Neural cell (in vitro differentiated cells): ENCODE measurements at regions not wholly inside any gene's neighbourhood (a gene's known extent, or its start where the extent isn't known, plus 50 kb on each side); places are given as distances from the start of the nearest gene placed in this dataset.

Source experiments
- H2AFZ ChIP-seq: fragments of 200-600, 300-800 bp; sonication (generic), shearing (Covaris generic); 2 replicates; pipeline ENCODE4 v1.6.0; 2014; ENCODE audit warnings: low read depth, mild to moderate bottlenecking, antibody characterized with exemption, low read length, moderate library complexity
- H3F3A ChIP-seq: fragments of 200-600 bp; shearing (Covaris generic); 2 replicates; pipeline ENCODE4 v1.6.1; 2016; ENCODE audit warnings: mild to moderate bottlenecking, moderate library complexity, mixed read lengths, antibody characterized with exemption, low read length; ENCODE audit not compliant: insufficient read depth, poor library complexity, severe bottlenecking
- H3K27ac ChIP-seq: fragments of 200-600, 300-800 bp; sonication (generic), shearing (Covaris generic); 2 replicates; pipeline ENCODE4 v1.5.1; 2014; ENCODE audit warnings: mild to moderate bottlenecking, low read length, moderate library complexity
- H3K27me3 ChIP-seq: fragments of 300-800, 200-600 bp; sonication (generic), shearing (Covaris generic); 2 replicates; pipeline ENCODE4 v1.6.0; 2014; ENCODE audit warnings: mild to moderate bottlenecking, low read depth, low read length, moderate library complexity; ENCODE audit not compliant: insufficient read depth
- H3K36me3 ChIP-seq: fragments of 300-800, 200-600 bp; sonication (generic), shearing (Covaris generic); 2 replicates; pipeline ENCODE4 v1.5.1; 2014; ENCODE audit warnings: mild to moderate bottlenecking, antibody characterized with exemption, low read length, moderate library complexity; ENCODE audit not compliant: insufficient read depth
- H3K4me2 ChIP-seq: fragments of 300-800, 200-600 bp; sonication (generic), shearing (Covaris generic); 2 replicates; pipeline ENCODE4 v1.6.0; 2014; ENCODE audit warnings: mild to moderate bottlenecking, low read length
- H3K4me3 ChIP-seq: fragments of 300-800, 200-600 bp; sonication (generic), shearing (Covaris generic); 2 replicates; pipeline ENCODE4 v1.5.1; 2014; ENCODE audit warnings: mild to moderate bottlenecking, low read length, moderate library complexity
- H3K79me2 ChIP-seq: fragments of 200-600 bp; shearing (Covaris generic); replicated peaks from 2 replicates; pipeline ENCODE4 v1.6.0; 2014; ENCODE audit warnings: mild to moderate bottlenecking, low read length, moderate library complexity; ENCODE audit not compliant: insufficient read depth
- H3K9ac ChIP-seq: fragments of 300-800, 200-600 bp; sonication (generic), shearing (Covaris generic); 2 replicates; pipeline ENCODE4 v1.6.1; 2016; ENCODE audit warnings: mild to moderate bottlenecking, low read length, mixed read lengths
- H3K9me2 ChIP-seq: fragments of 200-600 bp; shearing (Covaris generic); 2 replicates; pipeline ENCODE4 v1.6.1; 2016; ENCODE audit warnings: mild to moderate bottlenecking, low read length, mixed read lengths; ENCODE audit not compliant: insufficient read depth
- H3K9me3 ChIP-seq: fragments of 200-600, 300-800 bp; sonication (generic), shearing (Covaris generic); 2 replicates; pipeline ENCODE4 v1.6.1; 2016; ENCODE audit warnings: mild to moderate bottlenecking, mixed run types, low read length, moderate library complexity, mixed read lengths
- H4K20me1 ChIP-seq: fragments of 200-600 bp; shearing (Covaris generic); 2 replicates; pipeline ENCODE4 v1.6.1; 2016; ENCODE audit warnings: mild to moderate bottlenecking, mixed run types; ENCODE audit not compliant: insufficient read depth
- CTCF ChIP-seq: fragments of 450-650 bp; IDR thresholded peaks from 2 replicates; pipeline ENCODE4 v1.5.1; 2014; ENCODE audit warnings: antibody characterized with exemption, mild to moderate bottlenecking, moderate library complexity; ENCODE audit not compliant: poor library complexity, severe bottlenecking
- EP300 ChIP-seq: fragments of 450-650 bp; conservative IDR thresholded peaks from 2 replicates; pipeline ENCODE4 v1.6.1; 2014; ENCODE audit warnings: antibody characterized with exemption, mild to moderate bottlenecking, moderate library complexity; ENCODE audit not compliant: poor library complexity, severe bottlenecking
- EZH2 ChIP-seq: fragments of 200-600, 300-800 bp; shearing (Covaris generic), sonication (generic); IDR thresholded peaks from 2 replicates; pipeline ENCODE4 v1.6.1; 2014; ENCODE audit warnings: antibody characterized with exemption, low read length, borderline replicate concordance, mild to moderate bottlenecking; ENCODE audit not compliant: insufficient read depth, poor library complexity, severe bottlenecking
- MXI1 ChIP-seq: fragments of 450-650 bp; conservative IDR thresholded peaks from 2 replicates; pipeline ENCODE4 v1.6.1; 2014; ENCODE audit warnings: antibody characterized with exemption, mild to moderate bottlenecking; ENCODE audit not compliant: poor library complexity, severe bottlenecking
- POLR2AphosphoS5 ChIP-seq: IDR thresholded peaks from 2 replicates; pipeline ENCODE4 v1.6.1; 2012
- RAD21 ChIP-seq: fragments of 450-650 bp; conservative IDR thresholded peaks from 2 replicates; pipeline ENCODE4 v1.6.1; 2014; ENCODE audit warnings: antibody characterized with exemption, mild to moderate bottlenecking, moderate library complexity
- REST ChIP-seq: IDR thresholded peaks from 2 replicates; pipeline ENCODE4 v1.6.1; 2012; ENCODE audit warnings: borderline replicate concordance
- SMC3 ChIP-seq: fragments of 450-650 bp; conservative IDR thresholded peaks from 2 replicates; pipeline ENCODE4 v1.6.1; 2014; ENCODE audit warnings: antibody characterized with exemption, mild to moderate bottlenecking, moderate library complexity; ENCODE audit not compliant: poor library complexity
- TAF1 ChIP-seq: IDR thresholded peaks from 2 replicates; pipeline ENCODE4 v1.6.1; 2012; ENCODE audit warnings: low read depth

- H3K79me2 ChIP-seq: no peaks in the 10 kb centered on the region
- H3K9me3 ChIP-seq: no peaks in the 10 kb centered on the region
- no peak overlapping the region for H3K4me3 ChIP-seq
- no peak overlapping the region for H3K27ac ChIP-seq
- no peaks in the 10 kb centered on the region for H3K9me2 ChIP-seq
- H3K9ac ChIP-seq: no peak overlapping the region
- H3K36me3 ChIP-seq: no peaks in the 10 kb centered on the region
- no peak overlapping the region for H3K4me2 ChIP-seq
- H4K20me1 ChIP-seq: no peaks in the 10 kb centered on the region
- H3F3A ChIP-seq: no peaks in the 10 kb centered on the region
- no peaks in the 10 kb centered on the region for H3K27me3 ChIP-seq
- TF ChIP-seq REST: no peak
- no peak for TF ChIP-seq TAF1
- TF ChIP-seq SMC3: no peak
- no peak for TF ChIP-seq POLR2AphosphoS5
- TF ChIP-seq MXI1: no peak
- no peak for TF ChIP-seq EP300
- no peak for TF ChIP-seq EZH2
- TF ChIP-seq RAD21: no peak
- TF ChIP-seq CTCF: no peak
- no peak overlapping the region for H2AFZ ChIP-seq
These were observed 430.9 kb upstream of the HNRNPA3 start for GRCh38 chr2:176781570-176782217.

GRCh38 chr2:176784633-176785200 lies 427.9 kb upstream of the HNRNPA3 start:
- no peaks in the 10 kb centered on the region for H3K79me2 ChIP-seq
- H2AFZ ChIP-seq: no peak overlapping the region
- TF ChIP-seq CTCF: no peak
- no peak for TF ChIP-seq EP300
- no peak for TF ChIP-seq TAF1
- no peak for TF ChIP-seq EZH2
- no peak for TF ChIP-seq REST
- TF ChIP-seq MXI1: no peak
- TF ChIP-seq SMC3: no peak
- TF ChIP-seq RAD21: no peak
- TF ChIP-seq POLR2AphosphoS5: no peak
- no peak overlapping the region for H3K9ac ChIP-seq
- H3K27ac ChIP-seq: no peak overlapping the region
- no peak overlapping the region for H3K4me2 ChIP-seq
- H3F3A ChIP-seq: no peaks in the 10 kb centered on the region
- no peak overlapping the region for H3K4me3 ChIP-seq
- H3K9me2 ChIP-seq: no peaks in the 10 kb centered on the region
- no peaks in the 10 kb centered on the region for H3K9me3 ChIP-seq
- no peaks in the 10 kb centered on the region for H3K36me3 ChIP-seq
- no peaks in the 10 kb centered on the region for H4K20me1 ChIP-seq
- H3K27me3 ChIP-seq: no peaks in the 10 kb centered on the region
